ENCODE measurements at regions not wholly inside any gene's neighbourhood (a gene's known extent, or its start where the extent isn't known, plus 50 kb on each side); places are given as distances from the start of the nearest gene placed in this dataset.
A peak's percentile ranks its signal among the peaks of the same experiment; 100 is the strongest.

- DNase-seq (ENCODE audit: low read depth in 3 of 3), result no peak
Measured at GRCh38 chr15:58324533-58324932, 107.3 kb upstream of the LIPC start.

DNA sequence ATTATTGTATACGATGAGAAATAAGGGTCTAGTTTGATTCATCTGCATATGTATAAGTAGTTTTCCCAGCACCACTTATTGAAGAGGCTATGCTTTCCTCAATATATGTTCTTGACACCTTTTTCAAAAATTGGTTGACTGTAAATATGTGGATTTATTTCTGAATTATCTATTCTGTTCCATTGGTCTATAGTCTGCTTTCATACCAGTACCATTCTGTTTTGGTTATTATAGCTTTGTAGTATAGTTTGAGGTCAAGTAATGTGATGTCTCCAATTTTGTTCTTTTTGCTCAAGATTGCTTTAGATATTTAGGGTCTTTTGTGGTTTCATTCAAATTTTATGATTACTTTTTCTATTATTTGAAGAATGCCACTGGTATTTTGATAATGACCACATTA lies 103.8 kb upstream of the LIPC start:
- DNase-seq (ENCODE audit: low read depth in 3 of 3), result no peak

GRCh38 chr15:58329211-58329610 lies 102.6 kb upstream of the LIPC start:
- no peak for DNase-seq (ENCODE audit: low read depth in 3 of 3)

- no peak for DNase-seq (ENCODE audit: low read depth in 3 of 3)
Measured at GRCh38 chr15:58329781-58330671, 101.8 kb upstream of the LIPC start.

DNA sequence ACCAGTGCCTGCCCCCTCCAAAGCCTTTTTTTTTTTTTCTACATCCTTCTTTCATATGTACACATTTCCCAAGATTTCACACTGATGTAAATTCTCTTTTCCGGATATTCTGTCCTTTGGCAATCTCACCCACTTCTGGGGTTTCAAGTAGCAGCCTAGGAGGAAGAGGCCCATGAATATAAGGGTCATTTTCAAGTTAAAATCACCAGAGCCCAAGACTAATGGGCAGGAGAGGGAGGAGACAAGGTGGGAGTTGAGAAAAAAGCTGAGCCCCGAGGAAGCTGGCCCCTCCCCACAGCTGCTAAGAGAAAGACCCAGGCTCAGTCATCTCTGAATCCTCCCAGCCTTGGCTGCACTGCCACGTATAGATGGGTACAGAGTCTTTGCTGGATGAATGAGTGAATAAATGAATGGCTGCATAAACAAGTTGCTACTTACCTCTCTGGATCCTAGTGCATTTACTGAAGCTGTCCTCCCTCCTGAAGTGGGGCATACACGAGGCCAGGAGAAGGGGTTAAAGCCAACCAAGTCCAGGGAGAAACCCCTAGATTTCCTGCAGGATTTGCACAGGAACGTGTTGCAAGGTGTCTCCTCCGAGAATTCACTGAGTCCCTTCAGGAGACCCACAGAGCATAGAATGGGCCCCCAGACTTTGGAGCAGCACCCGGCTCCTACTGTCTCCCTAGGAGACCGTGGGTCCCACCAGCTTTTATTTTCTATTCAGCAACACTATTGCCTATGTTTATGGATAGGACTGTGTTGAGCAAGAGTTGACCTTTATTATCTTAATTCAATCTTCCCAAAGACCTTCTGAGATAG lies 100.8 kb upstream of the LIPC start:
- DNase-seq (ENCODE audit: low read depth in 3 of 3), result no peak

GRCh38 chr15:58331560-58331912 lies 100.3 kb upstream of the LIPC start:
- no peak for DNase-seq (ENCODE audit: low read depth in 3 of 3)

DNA sequence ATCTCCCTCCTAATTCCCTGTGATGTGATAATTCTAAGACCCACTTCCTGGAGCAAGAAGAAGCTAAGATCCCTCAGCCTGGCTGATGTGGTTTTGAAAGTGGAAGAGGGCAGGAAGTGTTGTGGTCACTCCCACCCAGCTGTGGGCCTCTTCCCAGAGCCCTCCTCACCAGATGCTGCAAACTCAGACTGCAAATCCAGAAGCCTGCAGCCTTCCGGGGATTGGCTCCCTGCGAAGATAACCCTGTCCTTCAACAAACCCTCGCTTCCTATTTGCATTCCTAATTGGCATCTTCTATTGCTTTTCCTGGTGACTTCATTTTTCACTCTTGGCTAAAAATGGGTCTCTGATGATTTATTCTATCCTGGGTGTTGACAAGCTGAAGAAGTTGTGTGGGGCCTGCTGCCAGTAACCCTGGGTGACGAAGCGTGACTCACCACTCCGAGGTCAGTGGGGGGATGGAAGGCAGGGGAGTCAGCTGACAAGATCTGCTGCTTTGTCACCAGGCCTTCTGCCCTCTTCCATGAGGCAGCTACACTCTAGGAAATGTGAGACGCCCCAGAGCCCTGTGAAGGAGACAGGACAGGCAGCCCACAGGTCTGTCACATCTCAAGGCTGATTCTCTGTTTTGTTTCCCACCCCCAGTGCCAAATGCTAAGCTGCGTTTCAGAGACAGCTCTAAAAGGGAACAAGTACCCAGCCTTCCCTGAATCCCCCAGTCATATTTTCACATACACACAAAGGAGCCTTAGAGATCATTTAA lies 99.7 kb upstream of the LIPC start:
- peak; percentile 60 to 80 (median 67) for DNase-seq (ENCODE audit: low read depth in 3 of 3)

DNA sequence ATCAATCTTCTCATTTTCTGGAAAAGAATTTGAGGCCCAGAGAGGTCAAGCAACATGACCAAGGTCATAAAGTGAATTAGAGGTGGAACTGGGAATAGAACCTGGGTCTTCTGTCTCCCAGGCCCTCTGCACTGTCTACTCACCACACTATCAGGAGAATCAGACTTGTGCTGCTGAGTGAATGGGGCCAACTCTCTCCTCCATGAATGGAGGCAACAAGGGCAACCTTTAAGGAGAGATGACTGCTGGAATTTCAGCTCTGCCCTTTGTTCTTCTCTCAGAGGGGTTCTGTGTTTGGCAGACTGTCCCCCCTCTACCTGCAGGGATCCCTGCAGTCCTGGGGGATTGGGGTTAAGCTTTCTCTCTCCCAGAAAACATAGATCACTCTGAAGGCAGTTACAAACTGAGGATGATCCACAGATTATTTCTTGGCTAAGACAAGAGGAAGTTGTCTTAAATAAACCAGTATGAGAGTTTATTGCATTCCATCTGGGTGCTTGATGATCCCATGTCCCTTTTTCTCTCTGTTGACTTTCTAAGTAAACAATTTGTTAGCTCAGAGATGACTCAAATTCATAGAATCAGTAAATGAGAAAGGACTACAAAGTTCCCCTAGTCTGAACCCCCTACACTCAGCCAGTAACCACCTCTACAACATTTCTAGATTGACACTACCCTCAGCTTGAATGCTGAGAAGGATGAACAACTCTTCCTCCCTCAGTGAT lies 99.0 kb upstream of the LIPC start:
- DNase-seq (ENCODE audit: low read depth in 3 of 3), result no peak

DNA sequence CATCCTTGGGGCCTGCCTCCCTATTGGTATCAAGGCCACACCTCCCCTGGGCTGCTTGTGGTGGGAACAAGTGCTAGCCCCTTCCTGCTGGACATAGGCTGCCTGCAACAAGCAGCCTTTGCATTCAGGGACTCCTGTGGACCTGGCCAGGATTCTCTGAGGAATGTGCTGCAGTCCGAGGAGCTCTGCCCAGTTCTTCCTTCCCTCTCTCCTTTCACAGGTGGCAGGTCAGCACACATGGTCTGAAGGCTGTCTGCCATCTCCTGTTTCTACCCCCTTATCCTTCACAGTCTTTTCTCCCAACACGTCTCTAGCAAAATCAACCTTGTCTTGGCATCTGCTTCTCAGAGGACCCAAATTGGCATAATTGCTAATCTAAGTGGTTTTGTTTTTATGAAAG lies 97.0 kb upstream of the LIPC start:
- DNase-seq (ENCODE audit: low read depth in 3 of 3), result no peak

DNA sequence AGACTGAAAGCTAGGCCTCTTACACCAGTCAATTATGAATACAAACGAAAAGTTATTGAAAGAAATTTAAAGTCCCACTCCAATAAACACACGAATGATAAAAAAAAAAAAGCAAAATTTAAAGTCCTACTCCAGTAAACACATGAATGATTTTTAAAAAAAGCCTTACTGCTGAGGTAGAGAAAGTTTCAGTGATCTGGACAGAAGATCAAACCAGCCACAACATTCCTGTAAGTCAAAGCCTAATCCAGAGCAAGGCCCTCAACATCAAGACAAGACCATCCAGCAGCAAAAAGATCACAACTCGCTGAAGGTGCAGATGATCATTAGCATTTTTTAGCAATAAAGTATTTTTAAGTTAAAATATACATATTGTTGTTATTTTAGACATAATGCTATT lies 95.6 kb upstream of the LIPC start:
- DNase-seq (ENCODE audit: low read depth in 3 of 3), result no peak

DNA sequence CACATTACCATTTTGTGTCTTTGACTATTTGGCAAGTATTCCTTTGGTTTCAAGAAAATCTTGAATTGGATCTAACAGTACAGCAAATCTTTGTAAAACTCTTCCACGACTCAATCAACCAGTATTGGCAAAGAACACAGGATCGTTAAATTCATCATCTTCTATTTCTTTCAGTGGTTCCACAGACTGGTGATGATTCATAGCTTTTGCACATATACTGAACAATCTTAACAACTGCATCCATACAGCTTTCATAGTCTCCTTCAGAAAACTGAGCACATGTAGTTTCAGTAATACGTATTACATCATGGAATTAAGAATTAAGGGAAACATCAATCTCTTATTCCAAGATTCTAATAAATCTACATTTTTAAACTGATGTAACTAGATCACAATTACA lies 91.6 kb upstream of the LIPC start:
- no peak for DNase-seq (ENCODE audit: low read depth in 3 of 3)

DNA sequence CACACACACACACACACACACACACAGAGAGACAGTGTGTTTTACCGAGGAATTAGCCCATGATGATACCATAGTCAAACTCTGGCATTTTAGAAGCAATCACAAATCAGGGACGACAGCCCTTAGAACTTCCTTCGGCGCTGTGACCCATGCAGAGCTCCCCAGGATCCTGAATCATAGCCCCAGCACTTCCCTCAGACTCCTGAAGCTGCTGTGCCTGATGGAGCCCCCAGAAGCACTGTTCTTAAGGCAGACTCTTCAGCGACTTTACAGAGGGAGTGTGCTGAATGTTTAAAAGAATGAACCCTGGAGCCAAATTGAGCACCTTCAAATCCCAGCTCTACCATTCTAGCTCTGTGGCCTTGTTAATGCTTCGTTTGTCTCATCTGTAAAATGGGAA lies 89.3 kb upstream of the LIPC start:
- DNase-seq (ENCODE audit: low read depth in 3 of 3), result no peak

DNA sequence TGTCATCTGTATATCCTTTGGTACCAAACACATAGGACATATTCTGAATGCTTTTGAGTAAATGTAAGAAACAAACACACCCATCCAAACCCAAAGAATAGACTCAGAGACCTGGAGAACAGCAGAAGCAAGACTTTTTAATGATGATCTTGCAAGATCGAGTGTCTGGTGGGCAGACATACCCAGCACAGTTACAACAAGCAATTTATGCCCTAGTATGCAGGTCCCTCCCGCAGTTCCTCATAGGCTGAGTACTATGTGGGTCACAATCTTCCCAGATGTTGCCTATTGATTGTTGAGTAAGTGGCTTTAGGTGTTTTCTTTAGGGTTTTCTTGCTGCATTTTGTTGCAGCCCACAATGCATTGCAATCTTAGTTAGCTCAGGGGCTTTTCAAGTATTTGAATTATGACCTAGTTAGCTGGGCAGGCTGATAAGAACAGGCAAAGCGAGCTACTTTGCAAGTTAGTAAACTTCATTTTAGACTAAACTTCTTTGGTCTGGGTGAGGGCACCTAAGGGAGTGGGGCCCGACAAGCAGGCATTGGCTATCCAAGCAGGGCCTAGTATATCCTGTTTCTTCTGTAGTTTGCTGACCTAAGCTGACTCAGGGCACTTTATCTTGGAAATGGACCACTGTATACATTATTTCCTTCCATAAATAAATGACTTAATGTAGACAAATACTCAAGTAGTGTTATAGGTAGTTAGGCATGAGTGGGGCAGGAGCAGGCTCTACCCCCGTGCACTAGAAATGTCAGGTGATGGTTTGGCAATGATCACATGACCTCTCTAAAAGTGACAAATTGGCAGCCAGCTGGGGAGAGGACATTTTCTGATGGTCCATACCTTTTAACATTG lies 87.3 kb upstream of the LIPC start:
- DNase-seq (ENCODE audit: low read depth in 3 of 3), result no peak

DNA sequence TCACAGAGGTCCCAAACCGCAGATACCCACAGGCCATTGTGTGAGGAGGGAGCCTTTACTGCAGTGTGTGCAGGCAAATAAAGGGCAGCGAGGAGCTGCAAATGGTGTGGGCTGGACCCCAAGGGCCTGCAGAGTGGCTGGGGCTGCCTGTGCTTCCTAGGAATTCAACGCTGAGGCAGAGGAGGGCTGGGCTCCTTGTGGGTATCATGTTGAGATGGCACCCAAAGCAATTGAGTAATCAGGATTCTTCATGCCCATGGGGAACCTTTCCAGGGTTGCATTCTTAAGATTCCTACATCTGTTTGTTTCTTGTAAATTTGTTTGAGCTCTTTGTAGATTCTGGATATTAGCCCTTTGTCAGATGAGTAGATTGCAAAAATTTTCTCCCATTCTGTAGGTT lies 85.4 kb upstream of the LIPC start:
- no peak for DNase-seq (ENCODE audit: low read depth in 3 of 3)

DNA sequence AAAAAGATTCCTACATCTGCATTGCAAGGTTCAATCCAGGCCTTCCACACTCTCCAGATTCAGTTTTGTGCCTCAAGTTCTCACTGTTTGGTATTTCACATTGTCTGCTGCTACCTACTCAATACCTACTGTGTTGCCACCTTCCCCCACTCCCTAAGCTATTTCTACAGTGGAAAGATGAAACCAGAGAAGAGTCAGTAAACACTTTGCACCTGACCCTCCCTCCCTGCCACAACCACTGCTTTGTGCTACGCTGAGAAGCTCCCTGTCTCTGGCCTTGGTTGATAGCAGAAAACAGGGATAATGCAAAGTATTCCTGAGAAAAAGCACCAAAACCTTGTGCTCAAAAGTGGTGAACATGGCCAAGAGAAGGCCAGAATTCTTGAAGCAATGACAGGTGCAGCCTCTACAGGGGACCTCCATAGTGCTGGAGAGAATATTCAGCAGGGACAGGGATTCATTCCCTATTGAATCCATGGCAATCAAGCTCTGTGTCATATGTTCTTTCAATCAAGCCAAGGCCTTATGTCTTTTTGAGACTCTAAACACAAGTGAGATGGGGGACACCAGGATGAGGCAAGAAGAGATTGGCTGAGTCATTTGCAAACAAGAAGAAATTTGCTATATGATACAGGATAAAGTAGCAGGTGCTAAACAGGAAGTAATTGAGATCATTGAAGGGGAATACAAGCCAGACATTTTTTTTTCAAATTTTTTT lies 83.5 kb upstream of the LIPC start:
- no peak for DNase-seq (ENCODE audit: low read depth in 3 of 3)

- no peak for DNase-seq (ENCODE audit: low read depth in 3 of 3)
Measured at GRCh38 chr15:58352026-58352929, 79.5 kb upstream of the LIPC start.

DNA sequence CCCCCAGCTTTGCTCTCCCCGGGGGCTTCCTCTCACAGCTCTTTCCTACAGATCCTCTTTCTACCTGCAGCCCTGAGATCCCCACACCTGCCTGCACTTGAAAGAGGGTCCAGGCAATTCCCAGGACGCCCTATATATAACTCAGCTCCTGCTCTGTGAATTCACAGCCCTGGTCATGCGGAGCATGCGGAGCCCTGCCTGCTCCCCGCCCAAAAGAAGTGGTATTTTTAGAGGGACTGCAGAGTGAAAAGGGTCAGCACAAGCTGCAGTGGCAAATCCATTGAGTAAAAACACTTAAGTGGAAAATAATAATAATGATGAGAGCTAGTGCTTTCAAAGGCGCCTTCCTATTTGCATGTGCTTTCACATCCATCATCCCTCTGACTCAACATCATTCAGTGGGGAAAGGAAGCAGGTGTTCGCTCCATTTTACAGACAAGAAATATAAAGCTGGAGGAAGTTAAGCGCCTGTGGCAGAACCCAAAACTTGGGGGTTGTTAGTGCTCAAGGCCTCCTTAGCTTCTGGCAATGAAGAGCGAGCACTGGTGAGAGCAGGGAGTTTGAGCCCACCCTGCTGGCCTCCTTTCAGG lies 76.3 kb upstream of the LIPC start:
- no peak for DNase-seq (ENCODE audit: low read depth in 3 of 3)

DNA sequence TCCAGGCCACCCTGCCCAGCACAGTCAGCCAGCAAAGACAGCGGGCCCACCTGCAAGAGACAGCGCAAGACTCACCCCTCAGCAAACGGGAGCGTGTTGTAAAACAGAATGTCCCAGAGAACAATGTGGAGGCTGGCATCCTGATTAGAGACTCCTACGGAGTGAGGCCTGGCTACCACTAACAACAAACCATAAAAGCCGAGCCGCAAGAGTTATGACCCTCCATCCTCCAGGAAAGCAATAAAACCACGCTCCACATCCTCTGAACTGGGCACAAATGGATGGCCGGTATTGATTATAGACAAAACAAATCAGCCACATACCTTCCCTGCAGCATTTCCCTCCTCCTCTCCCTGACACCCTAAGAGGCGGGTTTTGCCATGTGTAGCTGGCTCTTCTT lies 75.8 kb upstream of the LIPC start:
- DNase-seq (ENCODE audit: low read depth in 3 of 3), result no peak
